Gastrocnemius medialis (tissue), 4 donors: ENCODE measurements at regions not wholly inside any gene's neighbourhood (a gene's known extent, or its start where the extent isn't known, plus 50 kb on each side); places are given as distances from the start of the nearest gene placed in this dataset.

Experiments
- ATAC-seq, 2 donors: fragments of 150-250 bp; one replicate each; pipeline ENCODE4 v1.9.1; 2016
- DNase-seq, 2 donors: peaks; one replicate each; pipeline ENCODE4 v3.0.0-alpha.2; 2019
- H3K27ac ChIP-seq, 4 donors: fragments of 200-600 bp; sonication (generic); 1 replicate in 1 of 4; 2 replicates in 3 of 4; pipeline ENCODE4 v1.5.1; 2016 to 2018; ENCODE audit warnings: mild to moderate bottlenecking in 2 of 4, moderate library complexity in 1 of 4
- H3K27me3 ChIP-seq, 3 donors: fragments of 200-600 bp; sonication (generic) in 2 of 3; 1 replicate in 1 of 3; 2 replicates in 2 of 3; pipeline versions ENCODE4 v1.5.1 to v1.6.0; 2016 to 2019; ENCODE audit warnings: mild to moderate bottlenecking in 1 of 3, moderate library complexity in 1 of 3
- H3K36me3 ChIP-seq, 2 donors: fragments of 200-600 bp; sonication (generic) in 1 of 2; one replicate each; pipeline ENCODE4 v1.5.1; 2017 to 2018
- H3K4me1 ChIP-seq, 2 donors: fragments of 200-600 bp; sonication (generic) in 1 of 2; one replicate each; pipeline ENCODE4 v1.5.1; 2016 to 2017; ENCODE audit warnings: mild to moderate bottlenecking in 2 of 2
- H3K4me3 ChIP-seq, 4 donors: fragments of 200-600 bp; sonication (generic) in 3 of 4; 1 replicate in 1 of 4; 2 replicates in 3 of 4; pipeline ENCODE4 v1.5.1; 2016 to 2019; ENCODE audit warnings: mild to moderate bottlenecking in 2 of 4
- H3K9me3 ChIP-seq, 3 donors: fragments of 200-600 bp; sonication (generic) in 2 of 3; 1 replicate in 1 of 3; 2 replicates in 2 of 3; pipeline ENCODE4 v1.5.1; 2016 to 2019
- CTCF ChIP-seq, 5 experiments: fragments of 450-650 bp in 3 of 5; fragments of 200-600 bp in 2 of 5; sonication (generic) in 2 of 5; IDR thresholded peaks in 4 of 5; conservative IDR thresholded peaks in 1 of 5; 1 replicate in 4 of 5; 2 replicates in 1 of 5; pipeline ENCODE4 v1.5.1; 2016 to 2019; ENCODE audit warnings: antibody characterized with exemption in 5 of 5, mild to moderate bottlenecking in 3 of 5, moderate library complexity in 3 of 5
- POLR2A ChIP-seq, 2 donors: fragments of 450-650 bp; IDR thresholded peaks; one replicate each; pipeline ENCODE4 v1.6.1; 2017; ENCODE audit warnings: antibody characterized with exemption in 2 of 2, mild to moderate bottlenecking in 2 of 2, moderate library complexity in 2 of 2
- in situ Hi-C, 4 donors: fragments of 200-750 bp; cut with MboI; loops; one replicate each; pipeline versions ENCODE4 v1.15.0 to v1.8.0; 2017; ENCODE audit warnings: low sequenced_read_pairs in 4 of 4
- intact Hi-C: fragments of 100-400 bp; cut with DNase I; formaldehyde crosslinking; loops from one replicate; pipeline ENCODE4 v1.15.1; 2023; ENCODE audit warnings: low total_unique reads

GRCh38 chr6:25217829-25218228, 61.3 kb upstream of the CARMIL1 start:
- H3K9me3 ChIP-seq: no peaks in the 10 kb centered on the region
- H3K27me3 ChIP-seq: no peaks in the 10 kb centered on the region
- TF ChIP-seq CTCF (IDR thresholded peaks at IDR 0.05 in 4 of 5, conservative IDR thresholded peaks at IDR 0.05 in 1 of 5): no peak
- TF ChIP-seq POLR2A (IDR thresholded peaks at IDR 0.05): no peak
- intact Hi-C loops: no loop called here
- no peak overlapping the region for H3K27ac ChIP-seq
- DNase-seq: no peak
- H3K36me3 ChIP-seq: no peaks in the 10 kb centered on the region
- in situ Hi-C loops: no loop called here
- no peak for ATAC-seq
- H3K4me1 ChIP-seq: no peaks in the 10 kb centered on the region
- no peak overlapping the region for H3K4me3 ChIP-seq

GRCh38 chr6:25218346-25218745, 60.8 kb upstream of the CARMIL1 start:
- DNase-seq (no peak), ATAC-seq (no peak)
- Histone ChIP-seq H3K4me3 (no peak overlapping the region), H3K27me3 (no peaks in the 10 kb centered on the region), H3K36me3 (no peaks in the 10 kb centered on the region), H3K9me3 (no peaks in the 10 kb centered on the region), H3K4me1 (no peaks in the 10 kb centered on the region), H3K27ac (no peak overlapping the region)
- intact Hi-C loops (no loop called here), in situ Hi-C loops (no loop called here)
- no peak for TF ChIP-seq CTCF (IDR thresholded peaks at IDR 0.05 in 4 of 5, conservative IDR thresholded peaks at IDR 0.05 in 1 of 5)
- no peak for TF ChIP-seq POLR2A (IDR thresholded peaks at IDR 0.05)

- Histone ChIP-seq H3K36me3 (no peaks in the 10 kb centered on the region), H3K4me1 (no peaks in the 10 kb centered on the region), H3K27ac (no peak overlapping the region), H3K27me3 (no peaks in the 10 kb centered on the region), H3K4me3 (no peak overlapping the region), H3K9me3 (no peaks in the 10 kb centered on the region)
- no peak for DNase-seq
- in situ Hi-C loops (no loop called here), intact Hi-C loops (no loop called here)
- TF ChIP-seq POLR2A (IDR thresholded peaks at IDR 0.05) (no peak), CTCF (IDR thresholded peaks at IDR 0.05 in 4 of 5, conservative IDR thresholded peaks at IDR 0.05 in 1 of 5) (no peak)
- no peak for ATAC-seq
Observed at GRCh38 chr6:25219216-25219916, 59.8 kb upstream of the CARMIL1 start.

- Histone ChIP-seq H3K27me3 (no peaks in the 10 kb centered on the region), H3K36me3 (no peaks in the 10 kb centered on the region), H3K9me3 (no peaks in the 10 kb centered on the region), H3K4me3 (no peak overlapping the region), H3K4me1 (no peaks in the 10 kb centered on the region), H3K27ac (no peak overlapping the region)
- in situ Hi-C loops (loop anchor here in 2 of 4 donors (5.0 kb wide), 1 partner anchor 382 kb away; no protein-coding TSS in a partner anchor), intact Hi-C loops (loop anchor here (5.0 to 10.0 kb wide), 2 partner anchors 385 to 672 kb away; no protein-coding TSS in a partner anchor)
- TF ChIP-seq POLR2A (IDR thresholded peaks at IDR 0.05) (no peak), CTCF (IDR thresholded peaks at IDR 0.05 in 4 of 5, conservative IDR thresholded peaks at IDR 0.05 in 1 of 5) (no peak)
- DNase-seq (no peak), ATAC-seq (no peak)
Observed at GRCh38 chr6:25219917-25220278, 59.3 kb upstream of the CARMIL1 start.
